Right cardiac atrium (tissue), 5 donors: ENCODE measurements at regions not wholly inside any gene's neighbourhood (a gene's known extent, or its start where the extent isn't known, plus 50 kb on each side); places are given as distances from the start of the nearest gene placed in this dataset.

Experiments
- ATAC-seq, 2 donors: fragments of 200-7000 bp; cut with Tn5 transposase; one replicate each; pipeline versions ENCODE4 v1.8.0 to v1.9.1; 2020; ENCODE audit warnings: moderate library complexity in 2 of 2, mild to moderate bottlenecking in 1 of 2
- DNase-seq, 3 donors: peaks; one replicate each; pipeline ENCODE4 v3.0.0-alpha.2; 2020
- H3K27ac ChIP-seq: one replicate; pipeline ENCODE4 v1.5.1; 2013; ENCODE audit warnings: mild to moderate bottlenecking, low read length, control low read depth, moderate library complexity
- H3K27me3 ChIP-seq: one replicate; pipeline ENCODE4 v1.6.1; 2013; ENCODE audit not compliant: control insufficient read depth, insufficient read depth
- H3K4me1 ChIP-seq: one replicate; pipeline ENCODE4 v1.6.1; 2013; ENCODE audit warnings: low read length; ENCODE audit not compliant: control insufficient read depth, insufficient read depth
- H3K4me3 ChIP-seq: one replicate; pipeline ENCODE4 v1.5.1; 2013; ENCODE audit warnings: low read length, control low read depth
- H3K9me3 ChIP-seq: one replicate; pipeline ENCODE4 v1.6.1; 2013; ENCODE audit warnings: low read length; ENCODE audit not compliant: control insufficient read depth
- WGBS: extraction: QIAGEN DNeasy Blood & Tissue Kit; methylation state at CpG from one replicate; pipeline ENCODE4 v1.1.7; 2013; 5-methylcytosine and 5-hydroxymethylcytosine counted together
- intact Hi-C, 4 donors: fragments of 100-400 bp; cut with DNase I; formaldehyde crosslinking; loops; one replicate each; pipeline versions ENCODE4 v1.11.0 to v1.14.0; 2022 to 2023
- donor health status: healthy with polysubstance abuse.
- donor health status: DM: no; HTN: yes; CAD: no.
- donor health status: DM: no; HTN: no; CAD: no.
- donor health status: DM: no; HTN: yes; CAD: no; lungs with severe emphysema.
- donor health status: DM: yes; HTN: yes; CAD: no.

DNA sequence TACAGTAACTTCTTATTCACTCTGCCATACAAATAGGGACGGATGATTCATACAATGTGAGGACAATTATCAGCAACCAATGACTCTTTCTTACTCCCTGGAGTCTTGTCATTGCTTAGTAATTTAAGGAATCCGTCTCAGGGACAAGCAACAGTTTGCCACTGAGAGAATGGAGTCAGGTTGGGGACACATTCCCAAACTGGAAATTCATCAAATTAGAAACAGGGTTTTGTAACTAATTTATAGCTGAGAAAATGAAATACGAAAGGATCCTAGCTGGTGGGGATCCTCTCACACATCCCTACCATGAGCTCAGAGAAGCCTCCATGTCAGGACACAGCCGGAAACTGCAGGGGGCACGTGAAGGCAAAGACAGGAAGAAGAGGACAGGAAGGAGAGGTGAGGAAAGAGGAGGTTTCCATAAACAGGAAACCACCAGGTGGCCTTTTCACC, 50.4 kb upstream of the KDR start:
- intact Hi-C loops: loop anchor here in 1 of 4 donors (10.0 kb wide), 1 partner anchor 51 kb away; the partner anchor contains the start of gene KDR
- no peaks in the 10 kb centered on the region for H3K27me3 ChIP-seq
- WGBS: 42% methylated on average over 5 of the region's 5 CpGs
- DNase-seq (no peak), ATAC-seq (no peak)
- H3K4me1 ChIP-seq: no peaks in the 10 kb centered on the region
- no peak overlapping the region for H3K27ac ChIP-seq
- H3K9me3 ChIP-seq: no peaks in the 10 kb centered on the region
- H3K4me3 ChIP-seq: no peak overlapping the region

GRCh38 chr4:55176497-55176896, 51.1 kb upstream of the KDR start:
- no peak overlapping the region for H3K4me3 ChIP-seq
- ATAC-seq (no peak), DNase-seq (no peak)
- H3K4me1 ChIP-seq: no peaks in the 10 kb centered on the region
- 71% methylated on average over 4 of the region's 4 CpGs for WGBS
- H3K27ac ChIP-seq: no peak overlapping the region
- intact Hi-C loops: loop anchor here in 1 of 4 donors (10.0 kb wide), 1 partner anchor 52 kb away; the partner anchor contains the start of gene KDR
- no peaks in the 10 kb centered on the region for H3K27me3 ChIP-seq
- no peaks in the 10 kb centered on the region for H3K9me3 ChIP-seq

- Histone ChIP-seq H3K27ac (no peak overlapping the region), H3K27me3 (no peaks in the 10 kb centered on the region), H3K4me3 (no peak overlapping the region), H3K4me1 (no peaks in the 10 kb centered on the region), H3K9me3 (no peaks in the 10 kb centered on the region)
- WGBS: 83% methylated on average over 4 of the region's 4 CpGs
- ATAC-seq (no peak), DNase-seq (no peak)
- intact Hi-C loops: loop anchor here in 1 of 4 donors (10.0 kb wide), 1 partner anchor 53 kb away; the partner anchor contains the start of gene KDR
These were observed 52.1 kb upstream of the KDR start for GRCh38 chr4:55177461-55177860.

- intact Hi-C loops: loop anchor here in 1 of 4 donors (10.0 kb wide), 1 partner anchor 54 kb away; the partner anchor contains the start of gene KDR
- no peaks in the 10 kb centered on the region for H3K9me3 ChIP-seq
- no peak overlapping the region for H3K4me3 ChIP-seq
- no peaks in the 10 kb centered on the region for H3K27me3 ChIP-seq
- peak overlapping the region; percentile 57 for H3K27ac ChIP-seq
- no peaks in the 10 kb centered on the region for H3K4me1 ChIP-seq
- peak in 1 of 2 donors; percentile 52 for ATAC-seq
- peak in 1 of 3 donors; percentile 48 for DNase-seq
- WGBS: 53% methylated on average over 7 of the region's 7 CpGs
These were observed 53.0 kb upstream of the KDR start for GRCh38 chr4:55178226-55179005.

DNA sequence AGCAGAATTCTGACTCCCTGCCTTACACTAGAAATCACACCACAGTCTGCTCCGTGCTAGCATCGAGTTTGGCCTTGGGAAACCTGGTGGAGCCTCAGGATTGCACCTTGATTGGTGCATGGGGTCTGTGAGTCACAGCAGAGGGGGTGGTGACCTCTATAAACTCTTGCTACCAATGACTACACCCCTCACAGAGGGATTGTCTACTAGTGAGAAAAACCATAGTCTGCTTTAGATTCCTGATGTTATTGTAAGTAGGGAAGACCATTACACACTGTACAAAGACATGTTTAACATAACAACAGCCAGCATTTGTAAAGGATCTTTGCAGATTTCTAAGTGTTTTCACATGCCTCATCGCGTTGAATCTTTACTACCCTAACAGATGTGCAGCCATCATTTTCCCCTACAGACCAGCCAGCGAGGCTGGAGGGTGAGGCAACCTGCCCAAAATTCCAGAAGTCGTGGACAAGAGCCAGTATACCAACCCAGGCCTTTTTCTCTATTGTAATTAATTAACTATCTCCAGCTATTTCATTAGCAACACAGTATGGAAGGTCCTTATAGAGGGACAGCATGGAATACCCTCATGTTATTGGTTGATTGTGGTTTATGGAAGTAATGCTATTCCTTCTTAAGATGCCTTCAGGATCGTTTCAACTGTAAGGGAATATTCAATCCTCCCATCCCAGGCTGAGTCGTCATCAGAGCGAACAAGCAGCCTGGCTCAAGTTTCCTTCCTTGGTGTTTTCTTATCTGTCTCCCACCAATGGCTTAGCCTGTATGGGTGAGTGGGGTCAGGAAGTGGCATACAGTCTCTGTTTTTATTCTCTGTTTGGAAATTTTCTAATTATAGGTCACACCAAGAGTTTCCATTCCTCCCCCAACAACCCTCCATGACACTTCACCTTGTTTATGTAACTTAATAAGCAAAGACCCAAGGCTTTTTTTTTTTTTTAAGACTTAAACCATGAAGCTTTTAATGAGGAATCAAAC, 55.9 kb upstream of the KDR start:
- no peaks in the 10 kb centered on the region for H3K9me3 ChIP-seq
- 56% methylated on average over 9 of the region's 9 CpGs for WGBS
- no peak overlapping the region for H3K4me3 ChIP-seq
- ATAC-seq (peak in 1 of 2 donors; percentile 44), DNase-seq (no peak)
- intact Hi-C loops: loop anchor here in 1 of 4 donors (10.0 kb wide), 1 partner anchor 133 kb away; no protein-coding TSS in a partner anchor
- no peaks in the 10 kb centered on the region for H3K27me3 ChIP-seq
- no peak overlapping the region for H3K27ac ChIP-seq
- H3K4me1 ChIP-seq: peaks cover 2% of the 10 kb centered on the region

GRCh38 chr4:55183926-55184599, 58.7 kb upstream of the KDR start:
- Histone ChIP-seq H3K27ac (no peak overlapping the region), H3K27me3 (no peaks in the 10 kb centered on the region), H3K9me3 (no peaks in the 10 kb centered on the region), H3K4me1 (peaks cover 2% of the 10 kb centered on the region), H3K4me3 (no peak overlapping the region)
- 49% methylated on average over 8 of the region's 8 CpGs for WGBS
- ATAC-seq: peak; percentile 40 to 78
- intact Hi-C loops: loop anchor here in 1 of 4 donors (10.0 kb wide), 1 partner anchor 131 kb away; no protein-coding TSS in a partner anchor
- no peak for DNase-seq

GRCh38 chr4:55184600-55185523, 59.5 kb upstream of the KDR start:
- Histone ChIP-seq H3K4me3 (no peak overlapping the region), H3K27me3 (no peaks in the 10 kb centered on the region), H3K27ac (no peak overlapping the region), H3K9me3 (no peaks in the 10 kb centered on the region), H3K4me1 (peaks cover 2% of the 10 kb centered on the region)
- WGBS: 63% methylated on average over 9 of the region's 9 CpGs
- DNase-seq (no peak), ATAC-seq (peak; percentile 59 to 65)
- intact Hi-C loops: loop anchor here in 1 of 4 donors (10.0 kb wide), 1 partner anchor 130 kb away; no protein-coding TSS in a partner anchor

DNA sequence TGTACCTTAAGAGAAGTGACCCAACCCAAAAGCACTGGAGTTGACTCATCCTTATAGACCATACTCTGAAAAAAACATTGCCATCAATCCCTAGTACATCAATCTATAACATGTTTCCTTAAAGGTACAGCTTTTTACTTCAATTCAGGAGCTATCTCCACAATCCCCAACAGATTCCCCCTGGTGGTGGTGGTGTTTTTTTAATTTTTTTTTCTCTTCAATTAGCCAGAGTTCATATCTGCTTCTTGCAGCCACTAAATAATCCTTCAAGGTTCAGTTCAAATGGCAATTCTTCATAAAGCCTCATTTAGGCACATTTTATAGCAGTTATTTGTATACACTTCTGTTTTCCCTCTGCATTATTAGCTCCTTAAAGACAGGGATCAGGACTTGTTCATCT, 60.7 kb upstream of the KDR start:
- no peak overlapping the region for H3K27ac ChIP-seq
- H3K4me1 ChIP-seq: peaks cover 2% of the 10 kb centered on the region
- DNase-seq (no peak), ATAC-seq (no peak)
- no peaks in the 10 kb centered on the region for H3K9me3 ChIP-seq
- H3K27me3 ChIP-seq: no peaks in the 10 kb centered on the region
- intact Hi-C loops: loop anchor here in 1 of 4 donors (10.0 kb wide), 1 partner anchor 129 kb away; no protein-coding TSS in a partner anchor
- H3K4me3 ChIP-seq: no peak overlapping the region

- no peaks in the 10 kb centered on the region for H3K27me3 ChIP-seq
- DNase-seq: no peak
- intact Hi-C loops: loop anchor here in 1 of 4 donors (10.0 kb wide), 1 partner anchor 128 kb away; no protein-coding TSS in a partner anchor
- peaks cover 2% of the 10 kb centered on the region for H3K4me1 ChIP-seq
- H3K27ac ChIP-seq: no peak overlapping the region
- peak in 1 of 2 donors; percentile 76 for ATAC-seq
- H3K4me3 ChIP-seq: no peak overlapping the region
- WGBS: 29% methylated on average over 3 of the region's 3 CpGs
- H3K9me3 ChIP-seq: no peaks in the 10 kb centered on the region
These were observed 61.3 kb upstream of the KDR start for GRCh38 chr4:55186700-55187099.
